ENCODE measurements at regions not wholly inside any gene's neighbourhood (a gene's known extent, or its start where the extent isn't known, plus 50 kb on each side); places are given as distances from the start of the nearest gene placed in this dataset.

DNA sequence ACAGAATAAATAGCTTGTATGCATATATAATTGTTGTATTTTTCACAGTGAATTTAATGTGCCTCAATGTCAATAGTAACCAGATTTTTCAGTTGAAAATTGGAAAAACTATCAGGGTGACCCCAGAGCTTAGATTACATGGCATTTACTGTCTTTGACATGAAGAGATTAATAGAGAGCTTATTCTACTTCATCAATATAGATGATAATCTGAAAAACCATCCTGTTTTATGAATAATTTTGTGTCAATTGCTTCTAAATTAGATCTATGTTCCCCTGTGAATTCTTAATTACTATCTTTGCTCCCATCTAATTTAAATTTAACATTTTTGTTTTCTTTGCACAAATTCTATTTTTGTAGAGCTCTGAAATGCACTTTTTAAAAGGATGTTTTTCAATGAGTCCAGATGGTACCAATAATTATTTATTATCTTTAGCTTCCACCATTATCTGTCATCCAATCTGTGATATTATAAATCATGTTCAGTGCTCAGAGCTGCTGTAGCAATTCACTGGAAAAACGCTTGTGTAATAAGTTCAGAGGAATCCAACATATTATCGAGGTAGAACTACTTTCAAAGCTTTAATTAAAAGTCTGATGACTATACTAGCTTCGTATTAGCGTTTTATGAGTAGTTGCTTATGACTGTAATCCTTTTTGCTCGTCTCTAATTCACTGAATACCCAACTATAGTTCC, 291.4 kb downstream of the JRKL start:
- no peak overlapping the region for H3K27ac Mint-ChIP-seq
- no peaks in the 10 kb centered on the region for H3K36me3 Mint-ChIP-seq
- H3K9me3 Mint-ChIP-seq: peaks cover 9% of the 10 kb centered on the region
- no peaks in the 10 kb centered on the region for H3K4me1 Mint-ChIP-seq
- no peak for ATAC-seq
- no peak for DNase-seq (ENCODE audit: low spot score in 2 of 2)
- H3K4me3 Mint-ChIP-seq: no peak overlapping the region

DNA sequence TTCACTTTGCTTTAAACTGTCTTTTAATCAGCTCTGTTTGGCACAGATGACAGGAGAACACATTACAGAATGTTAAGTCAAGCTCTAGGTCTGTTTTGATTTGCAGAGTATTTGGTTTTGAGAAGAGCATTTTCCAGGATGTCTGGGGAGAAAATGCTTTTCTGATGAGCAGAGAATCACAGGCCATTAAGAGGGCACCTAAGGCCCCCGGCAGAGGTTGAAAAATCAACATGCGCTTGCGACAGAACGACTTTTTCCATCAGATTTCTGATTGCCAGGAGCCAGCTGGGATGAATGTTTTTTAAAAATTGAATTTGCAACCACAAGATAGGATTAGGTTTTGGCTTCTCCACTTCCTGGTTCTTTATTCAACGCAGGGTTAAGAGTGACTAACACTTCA, 304.5 kb downstream of the JRKL start:
- no peak for ATAC-seq
- H3K4me1 Mint-ChIP-seq: no peaks in the 10 kb centered on the region
- no peak overlapping the region for H3K27ac Mint-ChIP-seq
- no peaks in the 10 kb centered on the region for H3K36me3 Mint-ChIP-seq
- no peak overlapping the region for H3K4me3 Mint-ChIP-seq
- DNase-seq (ENCODE audit: low spot score in 2 of 2): no peak
- peaks cover 6% of the 10 kb centered on the region for H3K9me3 Mint-ChIP-seq

DNA sequence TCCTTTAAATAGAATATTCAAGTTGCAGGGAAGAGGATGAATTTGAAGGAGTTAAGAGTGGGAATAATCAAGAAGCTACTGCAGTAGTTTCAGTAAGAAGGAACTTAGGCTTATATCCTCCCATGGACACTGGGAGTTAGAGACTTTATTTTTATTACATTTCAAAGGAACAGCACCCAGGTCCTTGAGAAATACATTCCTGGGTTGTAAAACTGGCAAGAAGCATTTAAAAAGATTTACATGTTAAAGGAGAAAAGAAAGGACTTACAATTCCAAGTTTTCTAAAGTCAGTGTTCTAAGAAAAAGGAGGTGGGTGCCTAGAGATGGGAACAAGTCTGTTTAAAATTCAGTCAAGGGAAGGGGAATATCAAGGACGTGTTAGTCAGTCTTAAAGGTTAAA, 306.9 kb downstream of the JRKL start:
- H3K27ac Mint-ChIP-seq: no peak overlapping the region
- no peaks in the 10 kb centered on the region for H3K4me1 Mint-ChIP-seq
- H3K4me3 Mint-ChIP-seq: no peak overlapping the region
- H3K9me3 Mint-ChIP-seq: peaks cover 10% of the 10 kb centered on the region
- DNase-seq (ENCODE audit: low spot score in 2 of 2): no peak
- H3K36me3 Mint-ChIP-seq: no peaks in the 10 kb centered on the region
- no peak for ATAC-seq

GRCh38 chr11:96697466-96697865, 307.7 kb downstream of the JRKL start:
- no peak for DNase-seq (ENCODE audit: low spot score in 2 of 2)
- no peaks in the 10 kb centered on the region for H3K4me1 Mint-ChIP-seq
- peaks cover 12% of the 10 kb centered on the region for H3K9me3 Mint-ChIP-seq
- no peak overlapping the region for H3K27ac Mint-ChIP-seq
- no peak overlapping the region for H3K4me3 Mint-ChIP-seq
- no peak for ATAC-seq
- H3K36me3 Mint-ChIP-seq: no peaks in the 10 kb centered on the region

DNA sequence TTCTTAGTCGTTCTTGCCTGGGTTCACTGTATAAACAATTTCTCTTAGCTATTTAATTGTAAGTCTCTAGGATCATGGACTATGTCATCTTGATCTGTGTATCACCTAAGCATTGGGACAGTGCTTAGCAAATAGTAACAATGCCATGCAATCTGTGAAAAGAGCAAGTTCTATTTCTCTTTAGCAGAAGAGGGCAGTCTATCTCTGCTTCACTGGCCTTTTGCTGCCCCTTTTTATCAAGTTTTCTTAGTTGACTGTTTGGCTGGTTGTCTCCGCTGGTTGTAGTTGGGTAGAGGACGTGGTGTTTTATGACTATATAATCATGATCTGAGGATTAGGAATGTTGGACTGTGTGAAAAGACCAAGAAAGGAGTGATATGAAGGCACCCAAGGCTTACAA, 315.0 kb downstream of the JRKL start:
- Mint-ChIP-seq H3K36me3 (no peaks in the 10 kb centered on the region), H3K4me1 (no peaks in the 10 kb centered on the region), H3K9me3 (peaks cover 21% of the 10 kb centered on the region), H3K4me3 (no peak overlapping the region), H3K27ac (no peak overlapping the region)
- ATAC-seq (no peak), DNase-seq (ENCODE audit: low spot score in 2 of 2) (no peak)

DNA sequence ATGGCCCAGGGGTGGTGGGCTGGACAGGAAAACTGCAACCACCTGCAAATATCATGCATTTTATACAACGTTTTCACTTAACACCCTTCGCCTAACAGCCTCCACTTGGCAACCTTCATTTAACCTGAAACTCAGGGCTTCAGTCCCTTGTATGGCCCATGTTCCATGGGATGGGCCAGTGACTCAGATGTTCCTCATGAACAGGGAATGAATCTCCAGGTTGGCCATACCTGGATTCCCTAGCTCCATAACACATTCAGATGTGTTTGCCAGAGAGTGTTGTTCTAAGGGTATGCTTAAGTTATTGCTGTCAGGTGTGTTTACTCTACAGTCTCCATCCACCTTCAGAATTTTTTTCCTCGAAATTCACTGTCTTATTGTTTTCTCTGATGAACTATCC, 316.9 kb downstream of the JRKL start:
- H3K4me1 Mint-ChIP-seq: no peaks in the 10 kb centered on the region
- ATAC-seq (no peak), DNase-seq (ENCODE audit: low spot score in 2 of 2) (no peak)
- no peak overlapping the region for H3K27ac Mint-ChIP-seq
- no peak overlapping the region for H3K4me3 Mint-ChIP-seq
- no peaks in the 10 kb centered on the region for H3K36me3 Mint-ChIP-seq
- peaks cover 20% of the 10 kb centered on the region for H3K9me3 Mint-ChIP-seq

DNA sequence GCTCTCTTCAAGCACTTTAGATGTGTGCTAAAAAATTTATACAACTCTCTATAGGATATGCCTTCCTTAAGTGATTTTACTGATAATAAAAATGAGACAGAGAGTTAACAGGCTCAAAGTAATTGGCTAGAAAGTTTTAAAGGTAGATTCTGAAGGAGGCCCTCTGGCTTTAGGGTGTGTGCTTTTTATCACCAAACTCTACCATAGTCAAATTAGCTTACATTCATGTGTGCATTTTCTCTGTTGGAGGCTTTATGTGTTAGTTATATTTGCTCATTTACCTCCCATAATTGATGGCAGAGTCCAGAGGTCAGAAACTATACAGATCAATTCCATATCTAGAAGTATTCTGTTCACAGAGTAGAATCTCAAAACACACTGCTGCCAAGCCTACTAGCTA, 317.5 kb downstream of the JRKL start:
- ATAC-seq (no peak), DNase-seq (ENCODE audit: low spot score in 2 of 2) (no peak)
- H3K4me1 Mint-ChIP-seq: no peaks in the 10 kb centered on the region
- H3K4me3 Mint-ChIP-seq: no peak overlapping the region
- no peak overlapping the region for H3K27ac Mint-ChIP-seq
- H3K36me3 Mint-ChIP-seq: no peaks in the 10 kb centered on the region
- peaks cover 19% of the 10 kb centered on the region for H3K9me3 Mint-ChIP-seq

GRCh38 chr11:96708219-96708878, 318.5 kb downstream of the JRKL start:
- ATAC-seq (no peak), DNase-seq (ENCODE audit: low spot score in 2 of 2) (no peak)
- Mint-ChIP-seq H3K4me3 (no peak overlapping the region), H3K9me3 (peaks cover 19% of the 10 kb centered on the region), H3K4me1 (no peaks in the 10 kb centered on the region), H3K27ac (no peak overlapping the region), H3K36me3 (no peaks in the 10 kb centered on the region)

GRCh38 chr11:96713301-96713700, 323.5 kb downstream of the JRKL start:
- H3K27ac Mint-ChIP-seq: no peak overlapping the region
- no peaks in the 10 kb centered on the region for H3K4me1 Mint-ChIP-seq
- H3K4me3 Mint-ChIP-seq: no peak overlapping the region
- no peak for DNase-seq (ENCODE audit: low spot score in 2 of 2)
- H3K9me3 Mint-ChIP-seq: peaks cover 20% of the 10 kb centered on the region
- no peaks in the 10 kb centered on the region for H3K36me3 Mint-ChIP-seq
- no peak for ATAC-seq

DNA sequence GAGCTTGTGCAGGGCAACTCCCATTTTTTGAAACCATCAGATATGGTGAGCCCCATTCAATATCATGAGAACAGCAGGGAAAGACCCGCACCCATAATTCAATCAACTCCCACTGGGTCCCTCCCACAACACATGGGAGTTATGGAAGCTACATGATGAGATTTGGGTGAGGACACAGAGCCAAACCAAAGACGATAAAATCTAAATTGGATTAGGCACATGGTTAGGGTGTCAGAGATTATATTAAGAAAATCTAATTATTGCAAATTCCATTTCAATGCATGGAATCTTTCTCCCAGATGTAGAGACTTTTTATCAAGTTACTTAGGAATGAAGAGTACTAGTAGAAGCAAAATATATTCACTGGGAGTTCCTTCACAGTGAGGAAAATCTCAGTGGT, 324.9 kb downstream of the JRKL start:
- no peaks in the 10 kb centered on the region for H3K36me3 Mint-ChIP-seq
- no peak overlapping the region for H3K27ac Mint-ChIP-seq
- peaks cover 11% of the 10 kb centered on the region for H3K9me3 Mint-ChIP-seq

GRCh38 chr11:96715208-96715607, 325.4 kb downstream of the JRKL start:
- ATAC-seq: no peak
- no peak overlapping the region for H3K4me3 Mint-ChIP-seq
- no peak overlapping the region for H3K27ac Mint-ChIP-seq
- peaks cover 8% of the 10 kb centered on the region for H3K9me3 Mint-ChIP-seq
- H3K4me1 Mint-ChIP-seq: no peaks in the 10 kb centered on the region
- DNase-seq (ENCODE audit: low spot score in 2 of 2): no peak
- no peaks in the 10 kb centered on the region for H3K36me3 Mint-ChIP-seq

More for the DNA sequence above, 324.9 kb downstream of the JRKL start:
- Mint-ChIP-seq H3K4me1 (no peaks in the 10 kb centered on the region), H3K4me3 (no peak overlapping the region)
- DNase-seq (ENCODE audit: low spot score in 2 of 2): no peak
- no peak for ATAC-seq

DNA sequence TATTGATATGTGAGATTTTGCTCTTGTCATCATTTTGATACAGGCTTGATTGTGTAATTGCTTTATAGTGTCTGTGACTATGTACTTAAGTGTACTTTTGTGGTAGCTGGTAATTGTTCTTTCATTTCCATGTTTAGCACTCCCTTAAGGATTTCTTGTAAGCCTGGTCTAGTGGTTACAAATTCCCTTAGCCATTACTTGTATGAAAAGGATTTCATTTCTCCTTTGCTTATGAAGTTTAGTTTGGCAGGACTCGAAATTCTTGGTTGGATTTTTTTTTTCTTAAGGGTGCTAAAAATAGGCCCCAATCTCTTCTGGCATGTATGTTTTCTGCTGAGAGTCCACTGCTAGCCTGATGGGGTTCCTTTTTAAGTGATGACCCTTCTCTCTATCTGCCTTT, 346.8 kb downstream of the JRKL start:
- H3K27ac Mint-ChIP-seq: no peak overlapping the region
- DNase-seq (ENCODE audit: low spot score in 2 of 2) (no peak), ATAC-seq (no peak)
- H3K36me3 Mint-ChIP-seq: no peaks in the 10 kb centered on the region
- H3K4me1 Mint-ChIP-seq: no peaks in the 10 kb centered on the region
- H3K4me3 Mint-ChIP-seq: no peak overlapping the region
- H3K9me3 Mint-ChIP-seq: peaks cover 10% of the 10 kb centered on the region

DNA sequence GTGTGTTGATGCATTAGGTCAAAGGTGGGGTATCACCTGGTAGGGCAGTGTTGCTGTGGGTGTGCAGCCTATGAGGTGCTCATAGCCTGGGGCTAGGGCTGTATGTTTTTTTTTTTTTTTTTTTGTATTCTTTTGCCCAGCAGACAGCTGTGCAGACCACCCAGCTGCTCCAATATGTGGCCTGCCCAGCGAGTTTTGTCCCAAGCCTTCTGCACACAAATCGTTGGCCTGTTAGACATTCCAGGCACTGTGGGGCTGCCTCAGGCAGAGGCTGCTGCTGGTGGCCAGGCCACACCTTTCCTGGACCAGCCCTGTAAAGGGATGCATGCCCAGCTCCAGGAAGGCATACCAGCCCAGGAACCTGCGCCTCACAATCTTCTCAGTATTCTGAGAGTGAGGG, 348.5 kb downstream of the JRKL start:
- ATAC-seq (no peak), DNase-seq (ENCODE audit: low spot score in 2 of 2) (no peak)
- H3K4me1 Mint-ChIP-seq: no peaks in the 10 kb centered on the region
- H3K4me3 Mint-ChIP-seq: no peak overlapping the region
- H3K27ac Mint-ChIP-seq: no peak overlapping the region
- no peaks in the 10 kb centered on the region for H3K36me3 Mint-ChIP-seq
- H3K9me3 Mint-ChIP-seq: peaks cover 13% of the 10 kb centered on the region

- no peaks in the 10 kb centered on the region for H3K4me1 Mint-ChIP-seq
- no peak for DNase-seq (ENCODE audit: low spot score in 2 of 2)
- H3K4me3 Mint-ChIP-seq: no peak overlapping the region
Observed at GRCh38 chr11:96741068-96741467, 351.3 kb downstream of the JRKL start.

GRCh38 chr11:96744697-96745096, 354.9 kb downstream of the JRKL start:
- Mint-ChIP-seq H3K36me3 (no peaks in the 10 kb centered on the region), H3K4me1 (no peaks in the 10 kb centered on the region), H3K9me3 (peaks cover 3% of the 10 kb centered on the region), H3K4me3 (no peak overlapping the region), H3K27ac (no peak overlapping the region)
- no peak for DNase-seq (ENCODE audit: low spot score in 2 of 2)
- ATAC-seq: no peak

More at GRCh38 chr11:96741068-96741467, 351.3 kb downstream of the JRKL start:
- peaks cover 13% of the 10 kb centered on the region for H3K9me3 Mint-ChIP-seq
- ATAC-seq: no peak
- H3K27ac Mint-ChIP-seq: no peak overlapping the region
- no peaks in the 10 kb centered on the region for H3K36me3 Mint-ChIP-seq

DNA sequence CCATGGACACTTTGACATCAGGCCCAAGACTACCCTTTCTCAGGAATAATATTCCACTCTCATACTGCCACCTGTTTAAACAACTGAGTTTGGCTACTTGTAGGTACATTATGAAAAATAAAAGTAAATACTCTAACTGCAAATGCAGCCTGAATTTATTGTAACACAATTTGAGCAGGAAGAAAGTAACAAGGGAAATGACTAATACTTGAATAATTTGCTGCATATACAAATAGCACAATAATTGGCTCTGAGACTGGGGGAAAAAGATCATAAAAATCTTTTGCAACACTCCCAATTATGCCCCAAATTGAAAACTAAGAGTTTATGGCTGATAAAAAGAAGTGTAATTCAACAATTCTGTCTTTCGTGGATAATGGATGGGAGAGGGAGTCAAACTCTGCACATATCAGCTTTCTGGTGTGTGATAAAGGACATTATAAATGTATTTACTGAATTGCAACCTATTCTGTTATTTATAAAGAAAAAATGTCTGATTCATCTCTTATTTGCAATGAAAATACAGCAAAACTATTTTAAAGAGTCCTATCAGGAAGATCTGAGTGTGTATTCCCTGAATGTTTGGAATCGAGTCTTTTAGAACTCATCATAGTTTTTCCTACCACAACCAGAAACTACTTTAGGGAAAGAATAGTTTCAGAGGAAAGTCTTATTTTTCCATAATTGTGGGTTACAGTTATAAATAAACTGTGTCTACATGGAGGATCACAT, 359.0 kb downstream of the JRKL start:
- DNase-seq (ENCODE audit: low spot score in 2 of 2) (no peak), ATAC-seq (no peak)
- H3K4me1 Mint-ChIP-seq: no peaks in the 10 kb centered on the region
- no peak overlapping the region for H3K27ac Mint-ChIP-seq
- no peaks in the 10 kb centered on the region for H3K9me3 Mint-ChIP-seq
- no peak overlapping the region for H3K4me3 Mint-ChIP-seq
- H3K36me3 Mint-ChIP-seq: no peaks in the 10 kb centered on the region

Data from stimulated activated effector memory CD8-positive, alpha-beta T cell treated with anti-CD3 and anti-CD28 coated beads, Interleukin-12 subunit alpha, Interleukin-12 subunit beta, amount 100 ng/mL, for 72 hours (primary cell).